ENCODE measurements at regions not wholly inside any gene's neighbourhood (a gene's known extent, or its start where the extent isn't known, plus 50 kb on each side); places are given as distances from the start of the nearest gene placed in this dataset.

GRCh38 chr17:5661491-5662125 lies 77.3 kb upstream of the NLRP1 start:
- Histone ChIP-seq H3K36me3 (ENCODE audit: control insufficient read depth in 2 of 2, extremely low read depth in 1 of 2, insufficient read depth in 2 of 2, low read length in 2 of 2) (no peaks in the 10 kb centered on the region), H3K4me2 (ENCODE audit: control insufficient read depth, extremely low read depth, insufficient read depth, low read depth, low read length) (no peak overlapping the region), H3K9me3 (ENCODE audit: control insufficient read depth, low read depth, low read length) (no peaks in the 10 kb centered on the region), H3K4me1 (ENCODE audit: control insufficient read depth, extremely low read depth, insufficient read depth, low read length) (no peaks in the 10 kb centered on the region), H3K4me3 (ENCODE audit: control insufficient read depth in 2 of 3, extremely low read depth in 1 of 3, insufficient read depth in 2 of 3, low read depth in 1 of 3, low read length in 3 of 3) (no peak overlapping the region), H3K9ac (ENCODE audit: control insufficient read depth, extremely low read depth, insufficient read depth, low read length) (no peak overlapping the region), H3K9me1 (ENCODE audit: control insufficient read depth, extremely low read depth, insufficient read depth, low read length) (no peaks in the 10 kb centered on the region), H3K27ac (ENCODE audit: control insufficient read depth, insufficient read depth, low read length) (no peak overlapping the region), H3K27me3 (ENCODE audit: control insufficient read depth, extremely low read depth, insufficient read depth, low read length) (no peaks in the 10 kb centered on the region), H4K20me1 (ENCODE audit: control insufficient read depth, extremely low read depth, insufficient read depth, low read length) (no peaks in the 10 kb centered on the region), H3K79me2 (ENCODE audit: control insufficient read depth, insufficient read depth, low read length) (no peaks in the 10 kb centered on the region), H2AFZ (ENCODE audit: control insufficient read depth, low read length) (no peak overlapping the region)
- dilution Hi-C loops (cut with MboI; ENCODE audit: extremely low pct_ligation_motif_present, low sequenced_read_pairs), result no loop called here
- no peak for DNase-seq (ENCODE audit: low read depth, low spot score)
- no peak for TF ChIP-seq CTCF (optimal IDR thresholded peaks at IDR 0.05 in 1 of 3, IDR thresholded peaks at IDR 0.05 in 1 of 3, conservative IDR thresholded peaks at IDR 0.05 in 1 of 3; ENCODE audit: extremely low read depth in 1 of 3, insufficient read depth in 2 of 3, low read length in 3 of 3)
- TF ChIP-seq EZH2 (IDR thresholded peaks at IDR 0.05; ENCODE audit: low read length), result no peak
- FAIRE-seq, result no peak

- DNase-seq (ENCODE audit: low read depth, low spot score), result no peak
- Histone ChIP-seq H3K4me1 (ENCODE audit: control insufficient read depth, extremely low read depth, insufficient read depth, low read length) (no peaks in the 10 kb centered on the region), H3K27me3 (ENCODE audit: control insufficient read depth, extremely low read depth, insufficient read depth, low read length) (no peaks in the 10 kb centered on the region), H3K27ac (ENCODE audit: control insufficient read depth, insufficient read depth, low read length) (no peak overlapping the region), H3K79me2 (ENCODE audit: control insufficient read depth, insufficient read depth, low read length) (no peaks in the 10 kb centered on the region), H3K4me2 (ENCODE audit: control insufficient read depth, extremely low read depth, insufficient read depth, low read depth, low read length) (no peak overlapping the region), H4K20me1 (ENCODE audit: control insufficient read depth, extremely low read depth, insufficient read depth, low read length) (no peaks in the 10 kb centered on the region), H3K9me3 (ENCODE audit: control insufficient read depth, low read depth, low read length) (no peaks in the 10 kb centered on the region), H3K36me3 (ENCODE audit: control insufficient read depth in 2 of 2, extremely low read depth in 1 of 2, insufficient read depth in 2 of 2, low read length in 2 of 2) (no peaks in the 10 kb centered on the region), H2AFZ (ENCODE audit: control insufficient read depth, low read length) (no peak overlapping the region), H3K9me1 (ENCODE audit: control insufficient read depth, extremely low read depth, insufficient read depth, low read length) (no peaks in the 10 kb centered on the region), H3K4me3 (ENCODE audit: control insufficient read depth in 2 of 3, extremely low read depth in 1 of 3, insufficient read depth in 2 of 3, low read depth in 1 of 3, low read length in 3 of 3) (no peak overlapping the region), H3K9ac (ENCODE audit: control insufficient read depth, extremely low read depth, insufficient read depth, low read length) (no peak overlapping the region)
- FAIRE-seq, result no peak
- TF ChIP-seq CTCF (optimal IDR thresholded peaks at IDR 0.05 in 1 of 3, IDR thresholded peaks at IDR 0.05 in 1 of 3, conservative IDR thresholded peaks at IDR 0.05 in 1 of 3; ENCODE audit: extremely low read depth in 1 of 3, insufficient read depth in 2 of 3, low read length in 3 of 3) (no peak), EZH2 (IDR thresholded peaks at IDR 0.05; ENCODE audit: low read length) (no peak)
- dilution Hi-C loops (cut with MboI; ENCODE audit: extremely low pct_ligation_motif_present, low sequenced_read_pairs), result no loop called here
Observed at GRCh38 chr17:5662409-5663085, 78.2 kb upstream of the NLRP1 start.

Data from keratinocyte (primary cell).